ENCODE measurements at regions not wholly inside any gene's neighbourhood (a gene's known extent, or its start where the extent isn't known, plus 50 kb on each side); places are given as distances from the start of the nearest gene placed in this dataset.

DNA sequence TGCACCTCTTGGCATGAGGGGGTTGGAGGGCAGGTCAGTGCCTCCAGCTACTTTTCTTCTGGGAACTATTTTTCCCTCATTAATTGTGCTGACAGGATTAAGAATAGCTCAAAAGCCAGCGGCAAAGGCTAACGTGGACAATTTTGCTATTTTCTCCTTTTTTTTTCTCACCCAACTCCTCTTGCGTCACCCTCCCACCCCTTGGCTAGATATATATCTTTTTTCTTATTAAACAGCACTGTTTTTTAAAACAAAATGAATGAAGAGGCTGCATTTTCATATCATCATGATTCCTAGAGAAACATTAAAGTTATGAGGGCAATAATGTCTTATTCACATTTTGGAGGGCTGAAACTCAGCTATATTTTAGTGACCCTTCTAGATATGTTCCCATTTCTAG lies 251.8 kb upstream of the NFE2L3 start:
- 68 to 79% methylated on average over 3 of the region's 3 CpGs for WGBS, 2 donors
- intact Hi-C loops (cut with DNase I): no loop called here

DNA sequence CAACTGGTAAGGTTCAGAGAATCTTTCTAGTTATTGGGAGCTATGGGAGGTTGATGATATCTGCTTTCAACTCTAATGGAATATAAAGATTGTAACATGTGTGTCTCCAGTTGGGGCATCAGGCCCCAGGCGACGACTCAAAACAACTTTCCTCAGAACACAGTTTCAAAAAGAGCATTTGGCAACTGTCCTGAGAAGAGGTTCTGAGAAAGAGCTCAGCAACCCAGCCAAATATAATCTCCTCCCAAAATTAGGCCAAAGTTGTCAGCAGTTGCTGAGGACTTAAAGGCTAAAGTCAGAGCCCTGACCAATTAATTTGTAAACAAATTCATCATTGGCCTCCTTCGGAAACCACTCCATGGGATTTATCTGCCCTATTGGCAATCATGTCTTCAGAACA lies 251.1 kb upstream of the NFE2L3 start:
- H3K27me3 ChIP-seq: peaks cover 0 to 9% (median 0%) of the 10 kb centered on the region in 4 donors
- intact Hi-C loops (cut with DNase I): no loop called here
- no peak for DNase-seq

More for the DNA sequence above, 251.8 kb upstream of the NFE2L3 start:
- H3K9me3 ChIP-seq: no peaks in the 10 kb centered on the region
- H3K4me1 ChIP-seq: peaks cover 0 to 4% (median 3%) of the 10 kb centered on the region in 3 donors
- H3K27me3 ChIP-seq: peaks cover 0 to 12% (median 0%) of the 10 kb centered on the region in 4 donors
- no peak for DNase-seq
- no peaks in the 10 kb centered on the region for H3K36me3 ChIP-seq
- no peak overlapping the region for H3K4me3 ChIP-seq
- TF ChIP-seq POLR2A (IDR thresholded peaks at IDR 0.05): no peak
- TF ChIP-seq, protein P1, sequence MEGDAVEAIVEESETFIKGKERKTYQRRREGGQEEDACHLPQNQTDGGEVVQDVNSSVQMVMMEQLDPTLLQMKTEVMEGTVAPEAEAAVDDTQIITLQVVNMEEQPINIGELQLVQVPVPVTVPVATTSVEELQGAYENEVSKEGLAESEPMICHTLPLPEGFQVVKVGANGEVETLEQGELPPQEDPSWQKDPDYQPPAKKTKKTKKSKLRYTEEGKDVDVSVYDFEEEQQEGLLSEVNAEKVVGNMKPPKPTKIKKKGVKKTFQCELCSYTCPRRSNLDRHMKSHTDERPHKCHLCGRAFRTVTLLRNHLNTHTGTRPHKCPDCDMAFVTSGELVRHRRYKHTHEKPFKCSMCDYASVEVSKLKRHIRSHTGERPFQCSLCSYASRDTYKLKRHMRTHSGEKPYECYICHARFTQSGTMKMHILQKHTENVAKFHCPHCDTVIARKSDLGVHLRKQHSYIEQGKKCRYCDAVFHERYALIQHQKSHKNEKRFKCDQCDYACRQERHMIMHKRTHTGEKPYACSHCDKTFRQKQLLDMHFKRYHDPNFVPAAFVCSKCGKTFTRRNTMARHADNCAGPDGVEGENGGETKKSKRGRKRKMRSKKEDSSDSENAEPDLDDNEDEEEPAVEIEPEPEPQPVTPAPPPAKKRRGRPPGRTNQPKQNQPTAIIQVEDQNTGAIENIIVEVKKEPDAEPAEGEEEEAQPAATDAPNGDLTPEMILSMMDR (IDR thresholded peaks at IDR 0.05): no peak
- no peak overlapping the region for H3K27ac ChIP-seq

GRCh38 chr7:25901658-25902057 lies 250.3 kb upstream of the NFE2L3 start:
- WGBS, 2 donors: 79 to 82% methylated on average over 1 of the region's 1 CpG
- intact Hi-C loops (cut with DNase I): no loop called here
- H3K4me3 ChIP-seq: no peak overlapping the region
- H3K36me3 ChIP-seq: no peaks in the 10 kb centered on the region
- H3K27me3 ChIP-seq: peaks cover 0 to 16% (median 0%) of the 10 kb centered on the region in 4 donors
- no peak overlapping the region for H3K27ac ChIP-seq
- H3K9me3 ChIP-seq: no peaks in the 10 kb centered on the region
- DNase-seq: no peak
- TF ChIP-seq, protein P1 (IDR thresholded peaks at IDR 0.05): no peak
- TF ChIP-seq POLR2A (IDR thresholded peaks at IDR 0.05): no peak
- H3K4me1 ChIP-seq: no peaks in the 10 kb centered on the region

More for the DNA sequence above, 251.1 kb upstream of the NFE2L3 start:
- TF ChIP-seq POLR2A (IDR thresholded peaks at IDR 0.05): no peak
- TF ChIP-seq, protein P1 (IDR thresholded peaks at IDR 0.05): no peak
- Histone ChIP-seq H3K27ac (no peak overlapping the region), H3K36me3 (no peaks in the 10 kb centered on the region), H3K4me1 (no peaks in the 10 kb centered on the region), H3K9me3 (no peaks in the 10 kb centered on the region), H3K4me3 (no peak overlapping the region)
- 50 to 88% methylated on average over 3 of the region's 3 CpGs for WGBS, 2 donors

DNA sequence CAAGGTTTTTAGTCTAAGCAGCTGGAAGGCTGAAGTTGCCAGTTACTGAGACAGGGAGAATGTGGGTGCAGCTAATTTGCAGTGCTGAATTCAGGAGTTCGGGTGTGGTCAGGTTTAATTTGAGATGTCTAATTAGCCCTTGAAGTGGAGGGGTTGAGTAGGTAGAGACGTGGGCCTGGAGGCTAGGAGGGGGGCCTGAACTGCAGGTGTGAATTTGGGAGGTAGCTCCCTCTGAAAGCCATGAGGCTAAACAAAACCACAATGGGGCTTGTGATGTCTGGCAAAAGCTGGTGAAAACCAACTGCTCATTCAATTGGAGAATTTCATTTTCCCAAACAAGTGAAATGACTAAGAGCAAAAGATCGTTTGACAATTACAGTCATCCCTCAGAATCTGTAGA lies 246.0 kb upstream of the NFE2L3 start:
- TF ChIP-seq, protein P1 (IDR thresholded peaks at IDR 0.05): no peak
- no peak for TF ChIP-seq POLR2A (IDR thresholded peaks at IDR 0.05)
- intact Hi-C loops (cut with DNase I): no loop called here
- H3K4me3 ChIP-seq: no peak overlapping the region
- no peak for DNase-seq
- no peaks in the 10 kb centered on the region for H3K4me1 ChIP-seq
- no peaks in the 10 kb centered on the region for H3K36me3 ChIP-seq
- 55 to 60% methylated on average over 3 of the region's 3 CpGs for WGBS, 2 donors
- H3K9me3 ChIP-seq: no peaks in the 10 kb centered on the region
- peaks cover 0 to 17% (median 0%) of the 10 kb centered on the region in 4 donors for H3K27me3 ChIP-seq
- no peak overlapping the region for H3K27ac ChIP-seq

DNA sequence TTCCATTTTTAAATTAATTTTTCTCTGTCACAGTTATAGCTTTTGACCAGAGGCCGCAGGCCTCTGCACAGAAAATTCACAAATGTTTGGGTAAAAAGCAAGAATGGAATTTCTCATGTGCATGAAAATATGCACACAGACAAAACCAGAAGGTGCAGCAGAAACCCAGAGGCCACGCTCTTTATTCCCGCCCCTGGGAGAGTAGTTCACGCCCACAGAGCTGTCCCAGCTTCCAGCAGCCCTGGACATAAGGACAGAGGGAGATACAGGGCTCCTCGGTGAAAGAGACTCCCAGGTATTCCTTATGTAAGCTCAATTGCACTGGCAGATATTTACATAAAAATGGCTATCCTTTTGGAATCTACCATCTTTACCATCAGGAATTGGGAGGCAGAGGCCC lies 245.2 kb upstream of the NFE2L3 start:
- WGBS, 2 donors: 87 to 88% methylated on average over 5 of the region's 5 CpGs
- H3K4me1 ChIP-seq: no peaks in the 10 kb centered on the region
- intact Hi-C loops (cut with DNase I): no loop called here
- H3K27me3 ChIP-seq: peaks cover 0 to 17% (median 0%) of the 10 kb centered on the region in 4 donors
- no peak overlapping the region for H3K4me3 ChIP-seq
- DNase-seq: no peak
- no peak for TF ChIP-seq POLR2A (IDR thresholded peaks at IDR 0.05)
- TF ChIP-seq, protein P1 (IDR thresholded peaks at IDR 0.05): no peak
- no peaks in the 10 kb centered on the region for H3K9me3 ChIP-seq
- no peaks in the 10 kb centered on the region for H3K36me3 ChIP-seq
- no peak overlapping the region for H3K27ac ChIP-seq
